H1 (cell line): ENCODE measurements at regions not wholly inside any gene's neighbourhood (a gene's known extent, or its start where the extent isn't known, plus 50 kb on each side); places are given as distances from the start of the nearest gene placed in this dataset.

Source experiments
- CTCF ChIA-PET: fragments of 300-600 bp; sonication (Branson Sonifier 250); formaldehyde crosslinking; loops from one replicate; lab custom pipeline; 2021; ENCODE audit not compliant: partially characterized antibody; lab: Charles Lee
- POLR2A ChIA-PET: fragments of 300-600 bp; sonication (Branson Sonifier 250); formaldehyde crosslinking; loops from one replicate; lab custom pipeline; 2021; ENCODE audit warnings: inconsistent platforms; ENCODE audit not compliant: partially characterized antibody; lab: Charles Lee
- DNase-seq, 2 experiments: peaks; one replicate each; pipeline versions ENCODE4 v3.0.0 to v3.0.0-alpha.2; 2010 to 2022; ENCODE audit warnings: low spot score in 2 of 2, low read depth in 1 of 2, mixed read lengths in 1 of 2
- FAIRE-seq: peaks from 2 replicates; lab custom pipeline; 2011; peaks lifted over from hg19 to GRCh38; lab: Jason Lieb, UNC
- H2AFZ ChIP-seq: 2 replicates; pipeline ENCODE4 v1.8.1; 2012; ENCODE audit warnings: low read length, inconsistent platforms
- H2AK5ac ChIP-seq: 2 replicates; pipeline ENCODE4 v1.6.1; 2013; ENCODE audit warnings: low read depth, low read length
- H2BK120ac ChIP-seq: replicated peaks from 2 replicates; pipeline ENCODE3; 2013; ENCODE audit warnings: low read depth, low read length, inconsistent platforms
- H2BK12ac ChIP-seq: 2 replicates; pipeline ENCODE4 v1.6.1; 2013; ENCODE audit warnings: low read depth, low read length
- H2BK15ac ChIP-seq: 2 replicates; pipeline ENCODE4 v1.6.1; 2013; ENCODE audit warnings: low read length
- H2BK20ac ChIP-seq: 2 replicates; pipeline ENCODE4 v1.6.1; 2013; ENCODE audit warnings: low read length
- H2BK5ac ChIP-seq: 2 replicates; pipeline ENCODE4 v1.6.1; 2013; ENCODE audit warnings: low read depth, low read length
- H3K14ac ChIP-seq: 2 replicates; pipeline ENCODE4 v1.6.1; 2013; ENCODE audit warnings: inconsistent platforms; ENCODE audit not compliant: insufficient read length
- H3K18ac ChIP-seq: 2 replicates; pipeline ENCODE4 v1.6.1; 2013; ENCODE audit warnings: low read length; ENCODE audit errors: extremely low read depth
- H3K23ac ChIP-seq: 2 replicates; pipeline ENCODE4 v1.6.1; 2013; ENCODE audit warnings: inconsistent platforms; ENCODE audit not compliant: insufficient read length
- H3K23me2 ChIP-seq: 2 replicates; pipeline ENCODE4 v1.6.1; 2013; ENCODE audit warnings: low read depth, low read length
- H3K27ac ChIP-seq: 2 replicates; pipeline ENCODE4 v1.6.1; 2011; ENCODE audit warnings: low read depth, low read length, inconsistent platforms
- H3K27me3 ChIP-seq, 4 experiments: replicated peaks in 1 of 4; 1 replicate in 1 of 4; 2 replicates in 3 of 4; pipeline versions ENCODE4 v1.6.1 to v1.8.1; 2011 to 2013; ENCODE audit warnings: low read length in 3 of 4, mild to moderate bottlenecking in 3 of 4, inconsistent platforms in 2 of 4, mixed read lengths in 2 of 4, moderate library complexity in 1 of 4; ENCODE audit not compliant: control insufficient read depth in 3 of 4, insufficient read depth in 3 of 4; ENCODE audit errors: extremely low read depth in 1 of 4
- H3K36me3 ChIP-seq, 4 experiments: 2 replicates each; pipeline versions ENCODE4 v1.6.1 to v1.8.1; 2011 to 2013; ENCODE audit warnings: mild to moderate bottlenecking in 4 of 4, low read length in 3 of 4, moderate library complexity in 2 of 4, control low read depth in 1 of 4, inconsistent platforms in 1 of 4; ENCODE audit not compliant: insufficient read depth in 4 of 4, control insufficient read depth in 2 of 4
- H3K4ac ChIP-seq: replicated peaks from 2 replicates; pipeline ENCODE3; 2013; ENCODE audit warnings: low read length, low read depth, mixed read lengths, inconsistent platforms; ENCODE audit not compliant: insufficient read length
- H3K4me1 ChIP-seq, 4 experiments: replicated peaks in 1 of 4; 1 replicate in 1 of 4; 2 replicates in 3 of 4; pipeline versions ENCODE4 v1.6.1 to v1.8.1; 2011 to 2013; ENCODE audit warnings: low read length in 3 of 4, inconsistent platforms in 2 of 4, mixed read lengths in 1 of 4; ENCODE audit not compliant: insufficient read depth in 4 of 4, control insufficient read depth in 3 of 4
- H3K4me2 ChIP-seq, 2 experiments: 2 replicates each; pipeline versions ENCODE4 v1.6.1 to v1.8.1; 2011 to 2013; ENCODE audit warnings: low read depth in 2 of 2, low read length in 2 of 2, control low read depth in 1 of 2, inconsistent platforms in 1 of 2, mild to moderate bottlenecking in 1 of 2; ENCODE audit not compliant: insufficient read depth in 1 of 2
- H3K4me3 ChIP-seq, 4 experiments: fragments of 200-600, 300-600 bp in 1 of 4; sonication (generic), shearing (Covaris generic), sonication (Bioruptor Twin) in 1 of 4; 2 replicates each; pipeline versions ENCODE4 v1.5.1 to v1.8.1; 2011 to 2016; ENCODE audit warnings: low read length in 4 of 4, low read depth in 3 of 4, control low read depth in 2 of 4, inconsistent platforms in 2 of 4, mild to moderate bottlenecking in 2 of 4, mixed read lengths in 1 of 4, moderate library complexity in 1 of 4; ENCODE audit not compliant: insufficient read depth in 2 of 4; ENCODE audit errors: extremely low read depth in 1 of 4
- H3K56ac ChIP-seq: replicated peaks from 2 replicates; pipeline ENCODE3; 2013; ENCODE audit warnings: low read depth, mild to moderate bottlenecking, mixed read lengths, low read length, inconsistent platforms; ENCODE audit not compliant: insufficient read length
- H3K79me1 ChIP-seq: 2 replicates; pipeline ENCODE4 v1.6.1; 2013; ENCODE audit warnings: low read depth, low read length, control low read depth
- H3K79me2 ChIP-seq, 2 experiments: 2 replicates each; pipeline versions ENCODE4 v1.6.1 to v1.8.1; 2012 to 2013; ENCODE audit warnings: low read length in 2 of 2, mild to moderate bottlenecking in 2 of 2, inconsistent platforms in 1 of 2; ENCODE audit not compliant: insufficient read depth in 2 of 2, control insufficient read depth in 1 of 2
- H3K9ac ChIP-seq, 4 experiments: replicated peaks in 1 of 4; 1 replicate in 1 of 4; 2 replicates in 3 of 4; pipeline versions ENCODE4 v1.6.1 to v1.8.1; 2011 to 2013; ENCODE audit warnings: low read depth in 3 of 4, low read length in 3 of 4, control low read depth in 2 of 4, mild to moderate bottlenecking in 2 of 4, moderate library complexity in 2 of 4, inconsistent platforms in 1 of 4; ENCODE audit errors: extremely low read depth in 1 of 4
- H3K9me3 ChIP-seq, 2 experiments: 2 replicates each; pipeline versions ENCODE4 v1.6.1 to v1.8.1; 2012 to 2013; ENCODE audit warnings: mild to moderate bottlenecking in 2 of 2, moderate library complexity in 2 of 2, control low read depth in 1 of 2, inconsistent platforms in 1 of 2, low read depth in 1 of 2, low read length in 1 of 2, mixed read lengths in 1 of 2; ENCODE audit not compliant: insufficient read depth in 2 of 2
- H4K20me1 ChIP-seq, 2 experiments: replicated peaks in 1 of 2; 2 replicates each; pipeline versions ENCODE3 to v1.8.1; 2011 to 2013; ENCODE audit warnings: inconsistent platforms in 2 of 2, low read length in 2 of 2, mild to moderate bottlenecking in 1 of 2; ENCODE audit not compliant: insufficient read depth in 2 of 2, control insufficient read depth in 1 of 2
- H4K5ac ChIP-seq: 2 replicates; pipeline ENCODE4 v1.6.1; 2013; ENCODE audit warnings: low read length, low read depth, mixed read lengths, inconsistent platforms; ENCODE audit not compliant: insufficient read length
- H4K8ac ChIP-seq: 2 replicates; pipeline ENCODE4 v1.8.0; 2013; ENCODE audit warnings: mild to moderate bottlenecking, moderate library complexity, low read length, inconsistent platforms; ENCODE audit not compliant: insufficient read depth; ENCODE audit errors: extremely low read depth
- H4K91ac ChIP-seq: replicated peaks from 2 replicates; pipeline ENCODE3; 2013; ENCODE audit warnings: low read length, mixed read lengths, inconsistent platforms; ENCODE audit not compliant: insufficient read length
- BRCA1 ChIP-seq: IDR thresholded peaks from 2 replicates; pipeline ENCODE4 v1.6.1; 2012; ENCODE audit warnings: low read depth, low read length, improper control_type of control experiment
- EGR1 ChIP-seq: IDR thresholded peaks from 2 replicates; pipeline ENCODE4 v1.6.1; 2011; ENCODE audit warnings: low read depth, low read length, borderline replicate concordance
- GABPA ChIP-seq: IDR thresholded peaks from 2 replicates; pipeline ENCODE4 v1.6.1; 2011; ENCODE audit warnings: mild to moderate bottlenecking, low read length, moderate library complexity, borderline replicate concordance; ENCODE audit not compliant: insufficient read depth
- RFX5 ChIP-seq: IDR thresholded peaks from 2 replicates; pipeline ENCODE4 v1.6.1; 2011; ENCODE audit warnings: low read depth, low read length, improper control_type of control experiment, borderline replicate concordance
- WGBS, 2 experiments: shearing (Covaris generic) in 1 of 2; methylation state at CpG; one replicate each; pipeline versions ENCODE4 v1.1.6 to v1.1.7; 2013 to 2015; ENCODE audit warnings: low lambda C conversion rate in 2 of 2, mixed read lengths in 2 of 2, inconsistent platforms in 1 of 2, low coverage in 1 of 2, missing lambda C conversion rate in 1 of 2; ENCODE audit not compliant: insufficient replicate concordance in 2 of 2, insufficient coverage in 1 of 2, insufficient read length in 1 of 2; ENCODE audit errors: extremely low coverage in 1 of 2, missing lambda C conversion rate in 1 of 2; 5-methylcytosine and 5-hydroxymethylcytosine counted together

- Histone ChIP-seq H3K4me1 (no peaks in the 10 kb centered on the region), H3K14ac (no peak overlapping the region), H2BK12ac (no peak overlapping the region), H3K79me1 (no peaks in the 10 kb centered on the region), H3K23me2 (no peaks in the 10 kb centered on the region), H2BK120ac (no peak overlapping the region), H4K20me1 (no peaks in the 10 kb centered on the region)
- CTCF ChIA-PET: no interaction called here
- TF ChIP-seq BRCA1: no peak
- no peak for TF ChIP-seq GABPA
- no peak for TF ChIP-seq RFX5
- no peak for TF ChIP-seq EGR1
- TF ChIP-seq, all 59 proteins: peak for 0
- 93% methylated on average over 5 of the region's 5 CpGs; no CpG with 5 or more reads in 1 of the 2 experiments for WGBS, 2 experiments
- Histone ChIP-seq H2AFZ (no peak overlapping the region), H3K79me2 (no peaks in the 10 kb centered on the region), H4K8ac (no peak overlapping the region), H3K23ac (no peak overlapping the region), H3K9ac (no peak overlapping the region), H3K9me3 (no peaks in the 10 kb centered on the region), H3K4me2 (no peak overlapping the region), H4K91ac (no peak overlapping the region), H2BK20ac (no peak overlapping the region), H2BK5ac (no peak overlapping the region), H3K18ac (no peak overlapping the region), H3K56ac (no peak overlapping the region), H4K5ac (no peak overlapping the region), H3K27me3 (no peaks in the 10 kb centered on the region), H3K4me3 (no peak overlapping the region), H3K4ac (no peak overlapping the region), H2BK15ac (no peak overlapping the region), H3K36me3 (no peaks in the 10 kb centered on the region), H3K27ac (no peak overlapping the region), H2AK5ac (no peak overlapping the region)
- FAIRE-seq (no peak), DNase-seq (no peak)
- POLR2A ChIA-PET: no interaction called here
Observed at GRCh38 chr9:23215688-23216087, 610.4 kb downstream of the ELAVL2 start.
